NCI-H1930 (cell line): ENCODE measurements at regions not wholly inside any gene's neighbourhood (a gene's known extent, or its start where the extent isn't known, plus 50 kb on each side); places are given as distances from the start of the nearest gene placed in this dataset.

Experiments used
- DNase-seq, 2 experiments: peaks; one replicate each; lab custom pipeline; 2025; lab: John Stamatoyannopoulos, UW

DNA sequence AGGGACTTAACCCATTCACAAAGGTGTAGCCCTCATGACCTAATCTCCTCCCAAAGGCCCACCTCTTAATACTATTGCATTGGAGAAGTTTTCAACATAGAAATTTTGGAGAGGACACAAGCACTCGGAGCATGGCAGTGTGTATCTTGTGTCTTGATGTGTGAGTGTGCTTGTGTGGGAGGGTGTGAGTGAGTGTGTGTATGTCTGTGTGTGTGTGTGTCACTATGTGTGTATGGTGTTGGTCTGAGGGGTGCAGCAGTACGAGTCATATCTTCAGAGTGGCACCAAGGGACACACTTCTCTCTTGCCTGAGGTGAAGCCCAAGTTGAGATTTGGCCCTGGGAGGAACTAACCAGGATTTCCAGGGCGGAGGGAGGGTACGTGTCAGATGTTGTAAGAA, 73.7 kb downstream of the NAV1 start:
- DNase-seq = no peak

DNA sequence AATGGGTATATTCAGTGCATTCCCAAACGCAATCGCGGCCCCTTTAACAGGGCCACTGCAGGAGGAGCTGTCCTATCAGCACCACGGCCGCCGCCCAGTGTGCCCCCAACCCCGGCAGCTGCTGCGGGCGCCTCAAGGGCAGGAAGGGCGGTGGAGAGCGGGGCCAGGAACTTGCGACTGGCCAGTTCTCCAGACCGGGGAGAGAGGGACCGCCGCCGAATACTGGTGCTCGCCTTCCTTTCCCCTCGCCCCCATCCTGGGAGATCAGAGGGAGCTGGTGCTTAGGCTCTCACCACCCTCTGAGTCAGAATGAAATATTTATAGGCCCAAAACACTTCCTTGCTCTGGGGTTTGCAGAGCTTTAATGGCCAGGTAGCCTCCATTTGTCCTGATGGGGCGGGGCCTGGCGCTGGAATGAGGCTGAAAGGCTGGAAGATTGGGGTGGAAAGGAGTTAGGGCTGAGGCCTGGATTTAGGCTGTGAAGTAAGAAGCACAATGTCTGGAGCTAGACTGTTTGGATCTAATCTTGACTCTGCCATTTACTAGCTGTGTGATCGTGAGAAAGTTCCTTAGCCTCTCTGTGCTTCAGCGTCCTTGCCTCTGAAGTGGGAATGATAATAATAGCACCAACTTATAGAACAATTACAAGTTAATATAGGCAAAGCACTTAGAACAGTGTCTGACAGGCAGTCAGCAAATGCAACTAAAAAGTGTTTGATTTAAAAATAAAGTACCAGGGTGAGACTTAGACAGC, 75.5 kb downstream of the NAV1 start:
- DNase-seq = no peak

GRCh38 chr1:201617157-201617556, 78.2 kb downstream of the NAV1 start:
- DNase-seq = no peak

DNA sequence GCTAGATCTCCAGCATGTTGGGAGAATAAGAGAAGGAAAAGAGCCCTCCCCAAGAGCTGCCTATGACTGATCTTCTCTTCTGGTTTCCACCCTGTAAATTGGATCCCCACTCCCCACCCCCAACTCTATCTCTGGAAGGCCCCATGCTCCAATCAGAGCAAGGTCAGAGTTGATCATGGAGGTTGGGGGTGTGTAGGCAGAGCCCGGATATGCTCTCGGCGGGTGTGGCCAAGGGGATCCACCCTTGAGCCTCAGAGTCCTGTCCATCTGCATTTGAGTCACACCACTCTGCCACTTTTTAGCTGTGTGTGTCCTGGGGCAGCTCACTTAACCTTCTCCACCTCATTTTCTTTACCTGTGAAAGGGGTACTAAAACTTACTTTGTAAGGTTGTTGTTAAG, 79.5 kb downstream of the NAV1 start:
- no peak for DNase-seq

- DNase-seq = no peak
These were observed 80.0 kb downstream of the NAV1 start for GRCh38 chr1:201618905-201619304.

GRCh38 chr1:201619513-201619912, 80.6 kb downstream of the NAV1 start:
- no peak for DNase-seq

GRCh38 chr1:201622353-201622752, 83.4 kb downstream of the NAV1 start:
- DNase-seq = no peak

- no peak for DNase-seq
These were observed 83.9 kb downstream of the NAV1 start for GRCh38 chr1:201622824-201623223.

DNA sequence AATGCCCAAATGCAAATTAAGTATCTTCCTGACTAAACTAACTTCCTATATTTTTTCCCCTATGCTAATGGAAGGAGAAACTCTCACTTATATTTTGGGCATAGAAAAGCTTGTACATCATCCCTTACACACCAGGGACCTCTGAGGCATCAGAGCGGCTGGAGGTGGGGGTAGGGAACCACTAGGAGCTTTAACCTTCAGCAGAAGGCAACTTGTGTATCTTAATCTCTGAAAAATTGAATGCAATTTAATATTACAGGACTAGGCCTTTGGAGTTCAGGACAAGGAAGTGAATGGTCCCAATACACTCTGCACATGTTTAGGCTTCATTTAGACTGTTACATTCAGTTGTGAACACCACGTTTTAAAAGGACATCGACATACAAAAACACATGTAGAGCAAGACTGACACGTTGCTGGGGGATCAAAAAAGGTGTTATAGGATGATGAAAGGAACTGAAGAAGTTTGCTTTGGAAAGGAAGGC, 85.9 kb downstream of the NAV1 start:
- no peak for DNase-seq

- DNase-seq = no peak
These were observed 86.4 kb downstream of the NAV1 start for GRCh38 chr1:201625226-201625761.

GRCh38 chr1:201625851-201626251, 86.9 kb downstream of the NAV1 start:
- no peak for DNase-seq

DNA sequence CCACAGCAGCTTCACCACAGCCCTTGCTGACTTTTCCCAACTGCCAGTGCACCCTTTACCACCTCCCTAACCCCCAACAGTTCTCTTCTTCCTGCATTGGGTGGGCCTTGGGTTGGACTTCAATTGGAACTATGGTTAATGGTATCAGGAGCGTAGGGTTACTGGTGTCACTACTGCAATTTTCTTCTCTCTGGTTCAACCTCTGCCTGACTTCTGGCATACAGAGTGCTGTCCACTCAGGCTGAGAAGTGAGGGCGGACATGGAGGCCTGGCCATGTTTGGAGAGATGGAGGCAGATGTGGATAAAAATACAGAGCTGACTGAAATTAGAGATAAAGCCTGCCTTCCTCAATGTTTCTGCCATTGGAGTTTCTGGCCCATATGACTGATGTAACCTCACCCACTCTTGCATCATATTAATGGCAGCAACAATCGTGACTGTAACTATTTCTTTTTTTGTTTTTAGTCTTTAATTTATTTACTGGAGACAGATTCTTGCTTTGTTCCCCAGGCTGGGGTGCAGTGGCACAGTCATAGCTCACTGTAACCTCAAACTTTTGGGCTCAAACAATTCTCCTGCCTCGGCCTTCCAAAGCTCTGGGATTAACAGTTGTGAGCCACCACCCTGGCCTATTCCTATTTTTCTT, 87.8 kb downstream of the NAV1 start:
- no peak for DNase-seq

DNA sequence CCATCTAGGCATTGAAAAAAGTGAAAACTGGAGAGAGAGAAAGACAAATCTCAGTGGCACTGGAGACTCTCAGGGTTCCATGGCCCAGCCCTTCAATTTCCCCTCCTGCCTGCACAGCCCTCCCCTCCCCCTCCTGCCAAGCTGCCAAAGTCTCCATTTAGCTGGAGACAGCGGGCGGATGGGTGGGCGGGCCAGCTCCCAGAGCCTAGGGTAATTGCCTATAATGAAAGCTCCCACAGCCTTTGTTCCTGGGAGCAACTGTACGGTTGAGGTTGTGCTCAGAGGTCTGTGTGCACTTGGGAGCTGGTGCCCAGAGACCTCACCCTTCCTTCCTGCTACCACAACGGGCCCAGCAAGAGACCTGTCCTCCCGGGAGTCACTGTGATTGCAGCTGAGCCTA, 89.6 kb downstream of the NAV1 start:
- no peak for DNase-seq

- DNase-seq = no peak
These were observed 91.7 kb downstream of the NAV1 start for GRCh38 chr1:201630582-201630981.

DNA sequence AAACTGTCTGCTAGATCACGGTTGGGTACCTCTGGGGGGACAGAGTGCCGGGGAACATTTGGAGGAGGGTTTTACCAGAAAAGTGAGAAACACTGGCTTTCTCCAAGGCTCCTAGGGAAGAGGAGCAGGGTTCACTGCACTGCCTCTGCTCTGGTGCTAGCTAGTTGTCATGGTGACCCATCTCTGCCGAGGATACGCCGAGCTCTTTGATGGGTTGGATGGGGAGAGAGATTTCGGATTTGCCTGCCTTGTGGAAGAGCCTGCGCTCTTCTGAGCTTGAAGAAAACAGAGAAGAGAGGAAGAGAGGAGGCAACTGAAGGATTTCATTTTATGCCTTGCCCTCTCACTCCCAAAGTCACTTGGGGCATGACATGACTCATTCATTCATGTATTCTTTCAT, 92.1 kb downstream of the NAV1 start:
- no peak for DNase-seq

DNA sequence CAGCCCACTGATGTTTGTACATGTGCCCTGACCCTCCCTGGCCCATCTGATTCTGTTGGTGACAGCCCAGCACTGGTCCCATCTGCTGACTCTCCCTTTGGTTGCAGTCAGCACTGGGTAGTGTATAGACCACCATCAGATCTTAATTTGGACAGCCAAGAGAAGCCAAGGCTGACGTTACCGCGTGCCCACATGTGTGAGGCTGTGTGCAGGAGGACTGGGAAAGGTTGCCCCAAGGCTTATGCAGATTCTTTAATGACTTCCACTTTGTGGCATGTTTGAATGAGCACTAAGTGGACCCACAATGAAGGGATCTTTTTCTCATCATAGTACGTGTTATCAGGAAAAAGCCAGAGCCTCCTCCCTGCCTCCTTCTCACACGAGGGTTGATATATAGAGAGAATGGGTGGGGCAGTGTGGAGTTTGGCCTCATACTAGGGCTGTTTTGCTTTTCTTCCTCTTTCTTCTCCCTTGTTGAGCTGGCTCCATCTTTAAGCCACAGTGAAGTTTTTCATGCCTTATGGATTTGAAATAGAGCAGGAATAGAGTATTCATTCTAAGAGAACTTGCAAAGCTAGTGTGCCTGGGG, 93.5 kb downstream of the NAV1 start:
- DNase-seq = no peak

GRCh38 chr1:201633297-201633696, 94.4 kb downstream of the NAV1 start:
- no peak for DNase-seq

- no peak for DNase-seq
These were observed 94.9 kb downstream of the NAV1 start for GRCh38 chr1:201633811-201634210.

DNA sequence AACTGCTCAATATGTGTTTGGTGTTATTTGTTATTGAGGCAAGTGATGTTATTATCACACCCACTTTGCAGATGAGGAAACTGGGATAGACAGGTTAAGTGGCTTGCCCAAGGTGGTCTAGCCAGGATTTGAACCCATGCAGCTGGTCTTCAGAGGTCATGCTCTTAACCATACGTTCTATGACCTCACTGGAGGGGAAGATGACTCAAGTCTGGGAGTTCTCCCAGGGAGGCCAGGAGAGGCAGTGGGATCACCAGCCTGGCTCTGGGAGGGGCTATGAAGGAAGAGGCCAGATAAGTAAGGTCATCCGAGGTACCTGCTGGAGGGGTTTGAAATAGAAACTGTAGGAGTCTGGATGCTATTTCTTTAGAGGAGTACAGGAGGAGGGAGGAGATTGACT, 95.3 kb downstream of the NAV1 start:
- no peak for DNase-seq

DNA sequence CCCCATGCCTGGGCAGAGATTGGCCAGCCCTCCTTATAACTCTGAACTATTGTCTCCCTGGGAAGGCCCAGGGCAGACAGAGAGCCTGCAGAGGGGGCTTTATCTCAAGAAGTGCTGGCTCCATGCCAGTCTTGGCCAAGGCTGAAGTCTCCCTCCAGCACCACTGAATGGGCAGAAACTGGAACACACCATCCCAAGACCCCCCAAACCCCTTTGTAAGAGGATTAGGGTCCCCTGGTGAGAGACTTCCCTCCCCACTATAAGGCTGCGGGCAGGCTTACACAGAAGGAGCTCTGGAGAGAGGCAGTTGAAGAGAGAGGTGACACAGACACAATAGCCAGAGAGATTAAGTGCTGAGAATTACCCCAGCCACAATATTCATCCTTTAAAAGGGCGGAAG, 97.2 kb downstream of the NAV1 start:
- DNase-seq = no peak

GRCh38 chr1:201636510-201636971, 97.6 kb downstream of the NAV1 start:
- no peak for DNase-seq

GRCh38 chr1:201637282-201638079, 98.6 kb downstream of the NAV1 start:
- DNase-seq = no peak
